ENCODE measurements at regions not wholly inside any gene's neighbourhood (a gene's known extent, or its start where the extent isn't known, plus 50 kb on each side); places are given as distances from the start of the nearest gene placed in this dataset.

GRCh38 chr5:67648201-67648671, 451.6 kb upstream of the CD180 start:
- H4K20me1 ChIP-seq (ENCODE audit: control insufficient read depth, insufficient read depth) = no peaks in the 10 kb centered on the region
- ChIA-PET SMC1A (ENCODE audit: uncharacterized antibody, unreplicated experiment) (interaction anchor here (0.5 kb wide), 1 partner anchor 585 kb away, joined by 3 read pairs; no protein-coding TSS in a partner anchor), RAD21 (ENCODE audit: unreplicated experiment) (no interaction called here), CTCF (interaction anchor here (1.2 to 1.4 kb wide), 2 partner anchors 17 to 402 kb away, joined by 3 to 4 read pairs; no protein-coding TSS in a partner anchor), POLR2A (no interaction called here)
- no peaks in the 10 kb centered on the region for H3K79me2 ChIP-seq (ENCODE audit: control insufficient read depth, insufficient read depth, low read length)
- BruUV-seq (replicated peaks) = no TSS peak
- no peak overlapping the region for H2AFZ ChIP-seq (ENCODE audit: control insufficient read depth, low read depth, low read length)
- H3K9me3 ChIP-seq (replicated peaks; ENCODE audit: control insufficient read depth, insufficient read depth, low read length) = no peaks in the 10 kb centered on the region
- WGBS (ENCODE audit: insufficient coverage, insufficient replicate concordance, low lambda C conversion rate, missing lambda C conversion rate) = 77% methylated on average over 6 of the region's 6 CpGs
- no peaks in the 10 kb centered on the region for H3K4me1 ChIP-seq (ENCODE audit: control insufficient read depth, insufficient read depth, low read length)
- no peaks in the 10 kb centered on the region for H3K27me3 ChIP-seq (replicated peaks in 1 of 2; ENCODE audit: control insufficient read depth in 2 of 2, insufficient read depth in 2 of 2, low read length in 1 of 2)
- in situ Hi-C loops (cut with MboI) (no loop called here), intact Hi-C loops (cut with micrococcal nuclease; ENCODE audit: unreplicated experiment) (loop anchor here (10.0 kb wide), 1 partner anchor 607 kb away; no protein-coding TSS in a partner anchor)
- no peak overlapping the region for H3K9ac ChIP-seq (ENCODE audit: control insufficient read depth, insufficient read depth, low read length)
- no peak overlapping the region for H3K4me2 ChIP-seq (ENCODE audit: control insufficient read depth, insufficient read depth)
- no peak overlapping the region for H3K4me3 ChIP-seq
- DNase-seq (ENCODE audit: low read depth, low spot score) (no peak), ATAC-seq (no peak), FAIRE-seq (no peak)
- no peak overlapping the region for H3K27ac ChIP-seq (ENCODE audit: control insufficient read depth, insufficient read depth)
- no peaks in the 10 kb centered on the region for H3K36me3 ChIP-seq (ENCODE audit: control insufficient read depth in 2 of 2, insufficient read depth in 2 of 2, low read length in 1 of 2)
- TF ChIP-seq SMAD1 (IDR thresholded peaks at IDR 0.05; ENCODE audit: low read depth, partially characterized antibody) (no peak), SMAD5 (IDR thresholded peaks at IDR 0.05; ENCODE audit: low read depth) (no peak), ZNF384 (IDR thresholded peaks at IDR 0.05; ENCODE audit: borderline replicate concordance, low read depth, low read length) (no peak), JUND (IDR thresholded peaks at IDR 0.05; ENCODE audit: low read depth, low read length) (no peak), ZBTB40 (IDR thresholded peaks at IDR 0.05; ENCODE audit: borderline replicate concordance) (no peak), ZNF274 (IDR thresholded peaks at IDR 0.05; ENCODE audit: insufficient read depth, insufficient read length) (no peak), NR2F1 (conservative IDR thresholded peaks at IDR 0.05) (no peak), SIX5 (IDR thresholded peaks at IDR 0.05; ENCODE audit: low read depth, low read length, severe bottlenecking) (no peak), SPI1 (IDR thresholded peaks at IDR 0.05; ENCODE audit: borderline replicate concordance, insufficient read depth, low read depth, low read length) (no peak), TAF1 (IDR thresholded peaks at IDR 0.05; ENCODE audit: borderline replicate concordance, low read depth, low read length) (no peak), CEBPB (IDR thresholded peaks at IDR 0.05; ENCODE audit: borderline replicate concordance in 1 of 2, low read depth in 2 of 2, low read length in 2 of 2) (no peak)
- TF ChIP-seq, protein P1, sequence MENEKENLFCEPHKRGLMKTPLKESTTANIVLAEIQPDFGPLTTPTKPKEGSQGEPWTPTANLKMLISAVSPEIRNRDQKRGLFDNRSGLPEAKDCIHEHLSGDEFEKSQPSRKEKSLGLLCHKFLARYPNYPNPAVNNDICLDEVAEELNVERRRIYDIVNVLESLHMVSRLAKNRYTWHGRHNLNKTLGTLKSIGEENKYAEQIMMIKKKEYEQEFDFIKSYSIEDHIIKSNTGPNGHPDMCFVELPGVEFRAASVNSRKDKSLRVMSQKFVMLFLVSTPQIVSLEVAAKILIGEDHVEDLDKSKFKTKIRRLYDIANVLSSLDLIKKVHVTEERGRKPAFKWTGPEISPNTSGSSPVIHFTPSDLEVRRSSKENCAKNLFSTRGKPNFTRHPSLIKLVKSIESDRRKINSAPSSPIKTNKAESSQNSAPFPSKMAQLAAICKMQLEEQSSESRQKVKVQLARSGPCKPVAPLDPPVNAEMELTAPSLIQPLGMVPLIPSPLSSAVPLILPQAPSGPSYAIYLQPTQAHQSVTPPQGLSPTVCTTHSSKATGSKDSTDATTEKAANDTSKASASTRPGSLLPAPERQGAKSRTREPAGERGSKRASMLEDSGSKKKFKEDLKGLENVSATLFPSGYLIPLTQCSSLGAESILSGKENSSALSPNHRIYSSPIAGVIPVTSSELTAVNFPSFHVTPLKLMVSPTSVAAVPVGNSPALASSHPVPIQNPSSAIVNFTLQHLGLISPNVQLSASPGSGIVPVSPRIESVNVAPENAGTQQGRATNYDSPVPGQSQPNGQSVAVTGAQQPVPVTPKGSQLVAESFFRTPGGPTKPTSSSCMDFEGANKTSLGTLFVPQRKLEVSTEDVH (IDR thresholded peaks at IDR 0.05; ENCODE audit: low read depth, partially characterized antibody) = no peak
- TF ChIP-seq, protein P2, sequence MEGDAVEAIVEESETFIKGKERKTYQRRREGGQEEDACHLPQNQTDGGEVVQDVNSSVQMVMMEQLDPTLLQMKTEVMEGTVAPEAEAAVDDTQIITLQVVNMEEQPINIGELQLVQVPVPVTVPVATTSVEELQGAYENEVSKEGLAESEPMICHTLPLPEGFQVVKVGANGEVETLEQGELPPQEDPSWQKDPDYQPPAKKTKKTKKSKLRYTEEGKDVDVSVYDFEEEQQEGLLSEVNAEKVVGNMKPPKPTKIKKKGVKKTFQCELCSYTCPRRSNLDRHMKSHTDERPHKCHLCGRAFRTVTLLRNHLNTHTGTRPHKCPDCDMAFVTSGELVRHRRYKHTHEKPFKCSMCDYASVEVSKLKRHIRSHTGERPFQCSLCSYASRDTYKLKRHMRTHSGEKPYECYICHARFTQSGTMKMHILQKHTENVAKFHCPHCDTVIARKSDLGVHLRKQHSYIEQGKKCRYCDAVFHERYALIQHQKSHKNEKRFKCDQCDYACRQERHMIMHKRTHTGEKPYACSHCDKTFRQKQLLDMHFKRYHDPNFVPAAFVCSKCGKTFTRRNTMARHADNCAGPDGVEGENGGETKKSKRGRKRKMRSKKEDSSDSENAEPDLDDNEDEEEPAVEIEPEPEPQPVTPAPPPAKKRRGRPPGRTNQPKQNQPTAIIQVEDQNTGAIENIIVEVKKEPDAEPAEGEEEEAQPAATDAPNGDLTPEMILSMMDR (IDR thresholded peaks at IDR 0.05 in 2 of 3, conservative IDR thresholded peaks at IDR 0.05 in 1 of 3; ENCODE audit: control insufficient read depth in 2 of 3, extremely low read depth in 1 of 3, insufficient read depth in 1 of 3, low read depth in 3 of 3, low read length in 3 of 3) = no peak
- TF ChIP-seq, protein P3, sequence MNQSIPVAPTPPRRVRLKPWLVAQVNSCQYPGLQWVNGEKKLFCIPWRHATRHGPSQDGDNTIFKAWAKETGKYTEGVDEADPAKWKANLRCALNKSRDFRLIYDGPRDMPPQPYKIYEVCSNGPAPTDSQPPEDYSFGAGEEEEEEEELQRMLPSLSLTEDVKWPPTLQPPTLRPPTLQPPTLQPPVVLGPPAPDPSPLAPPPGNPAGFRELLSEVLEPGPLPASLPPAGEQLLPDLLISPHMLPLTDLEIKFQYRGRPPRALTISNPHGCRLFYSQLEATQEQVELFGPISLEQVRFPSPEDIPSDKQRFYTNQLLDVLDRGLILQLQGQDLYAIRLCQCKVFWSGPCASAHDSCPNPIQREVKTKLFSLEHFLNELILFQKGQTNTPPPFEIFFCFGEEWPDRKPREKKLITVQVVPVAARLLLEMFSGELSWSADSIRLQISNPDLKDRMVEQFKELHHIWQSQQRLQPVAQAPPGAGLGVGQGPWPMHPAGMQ (IDR thresholded peaks at IDR 0.05; ENCODE audit: borderline replicate concordance) = no peak
